HCT116 (cell line): ENCODE measurements at regions not wholly inside any gene's neighbourhood (a gene's known extent, or its start where the extent isn't known, plus 50 kb on each side); places are given as distances from the start of the nearest gene placed in this dataset.

ENCODE experiments used
- CEBPB ChIP-seq: IDR thresholded peaks from 2 replicates; pipeline ENCODE4 v1.6.1; 2012; ENCODE audit warnings: low read depth
- CTCF ChIP-seq, 3 experiments: fragments of 200-600 bp in 1 of 3; sonication (generic) in 1 of 3; IDR thresholded peaks in 2 of 3; conservative IDR thresholded peaks in 1 of 3; 2 replicates each; pipeline ENCODE4 v1.5.1; 2012 to 2017; ENCODE audit warnings: low read depth in 2 of 3, low read length in 2 of 3, antibody characterized with exemption in 1 of 3, borderline replicate concordance in 1 of 3, control low read depth in 1 of 3, mild to moderate bottlenecking in 1 of 3, mixed read lengths in 1 of 3, mixed run types in 1 of 3, moderate library complexity in 1 of 3; ENCODE audit not compliant: insufficient read depth in 1 of 3
- EZH2 ChIP-seq: fragments of 200-600 bp; sonication (generic); IDR thresholded peaks from 2 replicates; pipeline ENCODE4 v1.6.1; 2017; ENCODE audit warnings: antibody characterized with exemption, mixed run types
- FOSL1 ChIP-seq: IDR thresholded peaks from 2 replicates; pipeline ENCODE4 v1.6.1; 2012; ENCODE audit warnings: low read depth
- POLR2A ChIP-seq: IDR thresholded peaks from 2 replicates; pipeline ENCODE4 v1.7.0; 2011; ENCODE audit warnings: borderline replicate concordance; ENCODE audit not compliant: insufficient read depth, insufficient read length; ENCODE audit errors: extremely low read depth
- SP1 ChIP-seq: IDR thresholded peaks from 2 replicates; pipeline ENCODE4 v1.6.1; 2012; ENCODE audit warnings: low read depth
- YY1 ChIP-seq: IDR thresholded peaks from 2 replicates; pipeline ENCODE4 v1.6.1; 2011; ENCODE audit warnings: low read length, low read depth, moderate library complexity, mild to moderate bottlenecking; ENCODE audit not compliant: insufficient replicate concordance; ENCODE audit errors: extremely low read depth
- TF ChIP-seq, protein P1 (sequence below): IDR thresholded peaks from 2 replicates; pipeline ENCODE4 v1.6.1; 2012

GRCh38 chr14:98274596-98274995 lies 997.4 kb downstream of the BCL11B start:
- TF ChIP-seq CTCF (IDR thresholded peaks at IDR 0.05 in 2 of 3, conservative IDR thresholded peaks at IDR 0.05 in 1 of 3; ENCODE audit: borderline replicate concordance in 1 of 3, insufficient read depth in 1 of 3, low read depth in 2 of 3, low read length in 2 of 3) (no peak), SP1 (no peak), FOSL1 (no peak), CEBPB (no peak), YY1 (no peak), EZH2 (no peak), POLR2A (no peak)
- TF ChIP-seq, protein P1, sequence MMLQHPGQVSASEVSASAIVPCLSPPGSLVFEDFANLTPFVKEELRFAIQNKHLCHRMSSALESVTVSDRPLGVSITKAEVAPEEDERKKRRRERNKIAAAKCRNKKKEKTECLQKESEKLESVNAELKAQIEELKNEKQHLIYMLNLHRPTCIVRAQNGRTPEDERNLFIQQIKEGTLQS: no peak
